Left ventricle myocardium inferior (tissue), 1 donor: ENCODE measurements at regions not wholly inside any gene's neighbourhood (a gene's known extent, or its start where the extent isn't known, plus 50 kb on each side); places are given as distances from the start of the nearest gene placed in this dataset.

Experiments
- DNase-seq: peaks from one replicate; pipeline ENCODE4 v3.0.0-alpha.2; 2020
- H3K27ac ChIP-seq: fragments of 200-600 bp; replicated peaks from 2 replicates; pipeline ENCODE4 v1.8.0; 2021
- H3K27me3 ChIP-seq: fragments of 200-600 bp; 2 replicates; pipeline ENCODE4 v1.8.0; 2021; ENCODE audit warnings: low read depth
- H3K36me3 ChIP-seq: fragments of 200-600 bp; 2 replicates; pipeline ENCODE4 v1.8.0; 2021
- H3K4me1 ChIP-seq: fragments of 200-600 bp; 2 replicates; pipeline ENCODE4 v1.8.0; 2021
- H3K4me3 ChIP-seq: fragments of 200-600 bp; 2 replicates; pipeline ENCODE4 v1.8.0; 2021; ENCODE audit warnings: mild to moderate bottlenecking, moderate library complexity
- H3K9me3 ChIP-seq: fragments of 200-600 bp; replicated peaks from 2 replicates; pipeline ENCODE4 v1.8.0; 2021
- intact Hi-C: fragments of 100-400 bp; cut with micrococcal nuclease; formaldehyde crosslinking; loops from one replicate; pipeline ENCODE4 v1.11.0; 2022
- TF ChIP-seq, protein P1 (sequence below): fragments of 200-600 bp; IDR thresholded peaks from 2 replicates; pipeline ENCODE4 v1.8.0; 2021; ENCODE audit warnings: antibody characterized with exemption, mild to moderate bottlenecking, borderline replicate concordance
- donor health status: DM: no; HTN: yes; CAD: no; lungs with severe emphysema.

DNA sequence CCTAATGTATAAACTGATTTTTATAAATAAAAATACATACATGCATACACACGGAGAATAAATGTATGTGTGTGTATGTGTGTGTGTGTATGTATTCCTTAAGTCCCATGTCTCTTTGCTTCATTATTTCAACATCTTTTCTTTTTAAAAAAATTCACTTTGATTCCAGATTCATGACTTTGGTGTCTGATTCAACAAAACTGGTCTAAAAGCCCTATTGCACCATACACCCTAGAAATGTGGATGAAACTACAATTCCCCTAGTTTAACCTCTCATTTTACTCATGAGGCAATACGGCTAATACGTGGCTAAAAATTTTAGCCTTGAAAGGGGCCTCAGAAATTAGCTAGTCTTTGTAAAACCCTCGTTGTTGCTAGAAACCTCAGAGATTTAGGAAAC, 228.1 kb downstream of the ADAMTS9 start:
- Histone ChIP-seq H3K9me3 (no peaks in the 10 kb centered on the region), H3K36me3 (no peaks in the 10 kb centered on the region), H3K4me1 (no peaks in the 10 kb centered on the region), H3K4me3 (no peak overlapping the region), H3K27me3 (peaks cover 19% of the 10 kb centered on the region), H3K27ac (no peak overlapping the region)
- no peak for DNase-seq
- TF ChIP-seq, protein P1, sequence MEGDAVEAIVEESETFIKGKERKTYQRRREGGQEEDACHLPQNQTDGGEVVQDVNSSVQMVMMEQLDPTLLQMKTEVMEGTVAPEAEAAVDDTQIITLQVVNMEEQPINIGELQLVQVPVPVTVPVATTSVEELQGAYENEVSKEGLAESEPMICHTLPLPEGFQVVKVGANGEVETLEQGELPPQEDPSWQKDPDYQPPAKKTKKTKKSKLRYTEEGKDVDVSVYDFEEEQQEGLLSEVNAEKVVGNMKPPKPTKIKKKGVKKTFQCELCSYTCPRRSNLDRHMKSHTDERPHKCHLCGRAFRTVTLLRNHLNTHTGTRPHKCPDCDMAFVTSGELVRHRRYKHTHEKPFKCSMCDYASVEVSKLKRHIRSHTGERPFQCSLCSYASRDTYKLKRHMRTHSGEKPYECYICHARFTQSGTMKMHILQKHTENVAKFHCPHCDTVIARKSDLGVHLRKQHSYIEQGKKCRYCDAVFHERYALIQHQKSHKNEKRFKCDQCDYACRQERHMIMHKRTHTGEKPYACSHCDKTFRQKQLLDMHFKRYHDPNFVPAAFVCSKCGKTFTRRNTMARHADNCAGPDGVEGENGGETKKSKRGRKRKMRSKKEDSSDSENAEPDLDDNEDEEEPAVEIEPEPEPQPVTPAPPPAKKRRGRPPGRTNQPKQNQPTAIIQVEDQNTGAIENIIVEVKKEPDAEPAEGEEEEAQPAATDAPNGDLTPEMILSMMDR: no peak
- intact Hi-C loops: no loop called here

GRCh38 chr3:64457811-64458210, 230.0 kb downstream of the ADAMTS9 start:
- peaks cover 9% of the 10 kb centered on the region for H3K27me3 ChIP-seq
- TF ChIP-seq, protein P1: no peak
- DNase-seq: no peak
- H3K27ac ChIP-seq: no peak overlapping the region
- H3K4me1 ChIP-seq: no peaks in the 10 kb centered on the region
- intact Hi-C loops: no loop called here
- no peak overlapping the region for H3K4me3 ChIP-seq
- H3K36me3 ChIP-seq: no peaks in the 10 kb centered on the region
- no peaks in the 10 kb centered on the region for H3K9me3 ChIP-seq

GRCh38 chr3:64456674-64457073, 231.1 kb downstream of the ADAMTS9 start:
- Histone ChIP-seq H3K9me3 (no peaks in the 10 kb centered on the region), H3K4me1 (no peaks in the 10 kb centered on the region), H3K36me3 (no peaks in the 10 kb centered on the region), H3K4me3 (no peak overlapping the region), H3K27ac (no peak overlapping the region), H3K27me3 (peaks cover 9% of the 10 kb centered on the region)
- TF ChIP-seq, protein P1: no peak
- intact Hi-C loops: no loop called here
- DNase-seq: no peak

DNA sequence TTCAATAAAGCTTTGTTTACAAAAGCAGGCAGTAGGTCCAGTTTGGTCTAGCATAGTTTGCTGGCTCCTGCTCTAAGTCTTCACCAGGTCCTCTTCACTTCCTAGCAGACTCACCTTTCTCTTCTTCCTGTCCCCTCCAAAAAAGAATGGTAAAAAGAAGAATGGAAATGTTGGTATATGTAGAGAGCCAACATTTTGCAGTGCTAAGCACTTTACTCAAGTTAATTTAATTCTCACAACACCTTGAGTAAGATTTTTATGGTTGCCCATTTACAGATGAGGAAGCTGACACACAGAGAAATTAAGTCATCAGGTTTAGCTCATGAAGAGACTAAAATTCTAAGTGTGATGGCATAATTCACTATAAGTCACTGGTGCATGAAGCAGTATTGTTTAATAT, 230.1 kb upstream of the PRICKLE2 start:
- TF ChIP-seq, protein P1: no peak
- no peaks in the 10 kb centered on the region for H3K36me3 ChIP-seq
- H3K27ac ChIP-seq: no peak overlapping the region
- no peak overlapping the region for H3K4me3 ChIP-seq
- DNase-seq: no peak
- intact Hi-C loops: no loop called here
- no peaks in the 10 kb centered on the region for H3K9me3 ChIP-seq
- H3K4me1 ChIP-seq: no peaks in the 10 kb centered on the region
- H3K27me3 ChIP-seq: peaks cover 1% of the 10 kb centered on the region

GRCh38 chr3:64454768-64455167, 229.5 kb upstream of the PRICKLE2 start:
- Histone ChIP-seq H3K36me3 (no peaks in the 10 kb centered on the region), H3K4me1 (no peaks in the 10 kb centered on the region), H3K27me3 (no peaks in the 10 kb centered on the region), H3K27ac (no peak overlapping the region), H3K4me3 (no peak overlapping the region), H3K9me3 (no peaks in the 10 kb centered on the region)
- TF ChIP-seq, protein P1: no peak
- DNase-seq: no peak
- intact Hi-C loops: no loop called here

GRCh38 chr3:64454179-64454578, 228.9 kb upstream of the PRICKLE2 start:
- Histone ChIP-seq H3K36me3 (no peaks in the 10 kb centered on the region), H3K9me3 (no peaks in the 10 kb centered on the region), H3K27ac (no peak overlapping the region), H3K4me3 (no peak overlapping the region), H3K4me1 (no peaks in the 10 kb centered on the region), H3K27me3 (no peaks in the 10 kb centered on the region)
- TF ChIP-seq, protein P1: no peak
- no peak for DNase-seq
- intact Hi-C loops: no loop called here
